ENCODE measurements at regions not wholly inside any gene's neighbourhood (a gene's known extent, or its start where the extent isn't known, plus 50 kb on each side); places are given as distances from the start of the nearest gene placed in this dataset.

DNA sequence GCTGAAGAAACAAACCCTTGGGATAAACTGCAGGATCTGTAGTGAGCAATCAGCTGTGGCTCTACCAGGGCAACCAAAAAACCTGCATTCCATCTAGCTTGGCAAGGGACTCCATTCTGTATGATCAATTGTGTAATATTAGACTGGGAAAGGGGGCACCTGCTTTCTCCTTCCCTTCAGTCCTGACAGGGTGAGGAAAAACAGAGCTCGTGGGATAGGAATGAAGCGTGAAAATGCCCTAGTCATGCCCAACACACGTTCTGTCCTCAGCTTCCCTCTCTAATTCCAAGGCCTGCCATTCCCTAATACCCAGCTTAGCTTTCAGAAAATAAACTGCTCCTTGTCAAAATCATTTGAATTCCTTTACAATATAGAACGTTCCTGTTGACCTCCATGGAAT is 442.3 kb downstream of the PLPP3 start (continued):
- TF ChIP-seq, protein P1, sequence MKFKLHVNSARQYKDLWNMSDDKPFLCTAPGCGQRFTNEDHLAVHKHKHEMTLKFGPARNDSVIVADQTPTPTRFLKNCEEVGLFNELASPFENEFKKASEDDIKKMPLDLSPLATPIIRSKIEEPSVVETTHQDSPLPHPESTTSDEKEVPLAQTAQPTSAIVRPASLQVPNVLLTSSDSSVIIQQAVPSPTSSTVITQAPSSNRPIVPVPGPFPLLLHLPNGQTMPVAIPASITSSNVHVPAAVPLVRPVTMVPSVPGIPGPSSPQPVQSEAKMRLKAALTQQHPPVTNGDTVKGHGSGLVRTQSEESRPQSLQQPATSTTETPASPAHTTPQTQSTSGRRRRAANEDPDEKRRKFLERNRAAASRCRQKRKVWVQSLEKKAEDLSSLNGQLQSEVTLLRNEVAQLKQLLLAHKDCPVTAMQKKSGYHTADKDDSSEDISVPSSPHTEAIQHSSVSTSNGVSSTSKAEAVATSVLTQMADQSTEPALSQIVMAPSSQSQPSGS (IDR thresholded peaks at IDR 0.05; ENCODE audit: low read length), result no peak
- no peak for TF ChIP-seq ASH2L (IDR thresholded peaks at IDR 0.05; ENCODE audit: low read length)
